Activated naive CD4-positive, alpha-beta T cell treated with anti-CD3 and anti-CD28 coated beads, Interleukin-2, amount 10 ng/mL, durations not matched to agents 7 days and 5 days (primary cell): ENCODE measurements at regions not wholly inside any gene's neighbourhood (a gene's known extent, or its start where the extent isn't known, plus 50 kb on each side); places are given as distances from the start of the nearest gene placed in this dataset.
"Not testable (repeated sequence)": the region's sequence is repeated elsewhere in the genome, so short reads cannot be mapped to it uniquely, and the experiment has no call there.

Experiments
- CTCF ChIA-PET: fragments of 350-600 bp; sonication (Branson Sonifier 250); formaldehyde crosslinking; loops from one replicate; lab custom pipeline; 2021; ENCODE audit warnings: antibody characterized with exemption; lab: Charles Lee
- DNase-seq: peaks from one replicate; pipeline ENCODE4 v3.0.0-alpha.2; 2020
- H3K27ac Mint-ChIP-seq: one replicate; pipeline ENCODE4 v1.8.0; 2021; ENCODE audit warnings: mild to moderate bottlenecking, moderate library complexity, mixed read lengths
- H3K27me3 Mint-ChIP-seq: one replicate; pipeline ENCODE4 v1.8.0; 2021; ENCODE audit warnings: mild to moderate bottlenecking, mixed read lengths
- H3K36me3 Mint-ChIP-seq: one replicate; pipeline ENCODE4 v1.8.0; 2021; ENCODE audit warnings: mixed read lengths
- H3K4me1 Mint-ChIP-seq: one replicate; pipeline ENCODE4 v1.8.0; 2021; ENCODE audit warnings: mixed read lengths
- H3K4me3 Mint-ChIP-seq: one replicate; pipeline ENCODE4 v1.8.0; 2021; ENCODE audit warnings: mild to moderate bottlenecking, moderate library complexity, mixed read lengths
- H3K9me3 Mint-ChIP-seq: one replicate; pipeline ENCODE4 v1.8.0; 2021; ENCODE audit warnings: mixed read lengths

- no peak overlapping the region for H3K4me3 Mint-ChIP-seq
- DNase-seq: no peak
- no peaks in the 10 kb centered on the region for H3K4me1 Mint-ChIP-seq
- no peaks in the 10 kb centered on the region for H3K36me3 Mint-ChIP-seq
- CTCF ChIA-PET: no interaction called here
- H3K27ac Mint-ChIP-seq: no peak overlapping the region
- peaks cover 3% of the 10 kb centered on the region for H3K9me3 Mint-ChIP-seq
- H3K27me3 Mint-ChIP-seq: no peaks in the 10 kb centered on the region
Observed at GRCh38 chr13:81230386-81230785, 889.5 kb upstream of the SPRY2 start.

GRCh38 chr13:81226830-81227229 is 885.9 kb upstream of the SPRY2 start:
- DNase-seq, H3K4me3 Mint-ChIP-seq, H3K27ac Mint-ChIP-seq, CTCF ChIA-PET, H3K9me3 Mint-ChIP-seq, H3K36me3 Mint-ChIP-seq, H3K4me1 Mint-ChIP-seq, H3K27me3 Mint-ChIP-seq: not testable (repeated sequence)

GRCh38 chr13:81224209-81224833 is 883.4 kb upstream of the SPRY2 start:
- Mint-ChIP-seq H3K9me3 (peaks cover 9% of the 10 kb centered on the region), H3K36me3 (no peaks in the 10 kb centered on the region), H3K27ac (no peak overlapping the region), H3K4me3 (no peak overlapping the region), H3K4me1 (no peaks in the 10 kb centered on the region), H3K27me3 (no peaks in the 10 kb centered on the region)
- CTCF ChIA-PET: no interaction called here
- no peak for DNase-seq

- Mint-ChIP-seq H3K27ac (no peak overlapping the region), H3K4me1 (no peaks in the 10 kb centered on the region), H3K9me3 (peaks cover 9% of the 10 kb centered on the region), H3K27me3 (no peaks in the 10 kb centered on the region), H3K4me3 (no peak overlapping the region), H3K36me3 (no peaks in the 10 kb centered on the region)
- CTCF ChIA-PET: no interaction called here
- DNase-seq: no peak
Observed at GRCh38 chr13:81223778-81224177, 882.9 kb upstream of the SPRY2 start.

- no peaks in the 10 kb centered on the region for H3K36me3 Mint-ChIP-seq
- H3K27ac Mint-ChIP-seq: no peak overlapping the region
- no peaks in the 10 kb centered on the region for H3K4me1 Mint-ChIP-seq
- peaks cover 2% of the 10 kb centered on the region for H3K9me3 Mint-ChIP-seq
- H3K27me3 Mint-ChIP-seq: no peaks in the 10 kb centered on the region
- no peak for DNase-seq
- CTCF ChIA-PET: no interaction called here
- no peak overlapping the region for H3K4me3 Mint-ChIP-seq
Observed at GRCh38 chr13:81211713-81212112, 870.8 kb upstream of the SPRY2 start.

- no peaks in the 10 kb centered on the region for H3K36me3 Mint-ChIP-seq
- no peak overlapping the region for H3K4me3 Mint-ChIP-seq
- H3K4me1 Mint-ChIP-seq: no peaks in the 10 kb centered on the region
- H3K27ac Mint-ChIP-seq: no peak overlapping the region
- H3K27me3 Mint-ChIP-seq: no peaks in the 10 kb centered on the region
- CTCF ChIA-PET: no interaction called here
- H3K9me3 Mint-ChIP-seq: peaks cover 7% of the 10 kb centered on the region
- DNase-seq: no peak
Observed at GRCh38 chr13:81207636-81208035, 866.7 kb upstream of the SPRY2 start.

GRCh38 chr13:81207231-81207630 is 866.3 kb upstream of the SPRY2 start:
- Mint-ChIP-seq H3K27me3 (no peaks in the 10 kb centered on the region), H3K36me3 (no peaks in the 10 kb centered on the region), H3K4me1 (no peaks in the 10 kb centered on the region), H3K4me3 (no peak overlapping the region), H3K27ac (no peak overlapping the region), H3K9me3 (peaks cover 7% of the 10 kb centered on the region)
- CTCF ChIA-PET: no interaction called here
- DNase-seq: no peak

- H3K27me3 Mint-ChIP-seq: no peaks in the 10 kb centered on the region
- H3K9me3 Mint-ChIP-seq: peaks cover 7% of the 10 kb centered on the region
- no peaks in the 10 kb centered on the region for H3K4me1 Mint-ChIP-seq
- no peaks in the 10 kb centered on the region for H3K36me3 Mint-ChIP-seq
- no peak for DNase-seq
- CTCF ChIA-PET: no interaction called here
- H3K27ac Mint-ChIP-seq: no peak overlapping the region
- H3K4me3 Mint-ChIP-seq: no peak overlapping the region
Observed at GRCh38 chr13:81203783-81204182, 862.9 kb upstream of the SPRY2 start.

GRCh38 chr13:81199956-81200355 is 859.0 kb upstream of the SPRY2 start:
- CTCF ChIA-PET: no interaction called here
- no peak overlapping the region for H3K27ac Mint-ChIP-seq
- H3K4me3 Mint-ChIP-seq: no peak overlapping the region
- no peaks in the 10 kb centered on the region for H3K36me3 Mint-ChIP-seq
- no peaks in the 10 kb centered on the region for H3K27me3 Mint-ChIP-seq
- H3K4me1 Mint-ChIP-seq: no peaks in the 10 kb centered on the region
- H3K9me3 Mint-ChIP-seq: peaks cover 10% of the 10 kb centered on the region
- no peak for DNase-seq

GRCh38 chr13:81197966-81198365 is 857.0 kb upstream of the SPRY2 start:
- H3K9me3 Mint-ChIP-seq: peaks cover 11% of the 10 kb centered on the region
- no peaks in the 10 kb centered on the region for H3K27me3 Mint-ChIP-seq
- no peak overlapping the region for H3K27ac Mint-ChIP-seq
- H3K4me1 Mint-ChIP-seq: no peaks in the 10 kb centered on the region
- CTCF ChIA-PET: interaction anchor here (0.7 to 1.6 kb wide), 2 partner anchors 27 to 37 kb away, joined by 3 to 4 read pairs; no protein-coding TSS in a partner anchor
- no peak overlapping the region for H3K4me3 Mint-ChIP-seq
- H3K36me3 Mint-ChIP-seq: no peaks in the 10 kb centered on the region
- DNase-seq: no peak

GRCh38 chr13:81197483-81197882 is 856.6 kb upstream of the SPRY2 start:
- Mint-ChIP-seq H3K36me3 (no peaks in the 10 kb centered on the region), H3K9me3 (peaks cover 11% of the 10 kb centered on the region), H3K27ac (no peak overlapping the region), H3K27me3 (no peaks in the 10 kb centered on the region), H3K4me1 (no peaks in the 10 kb centered on the region), H3K4me3 (no peak overlapping the region)
- CTCF ChIA-PET: interaction anchor here (0.7 to 1.6 kb wide), 2 partner anchors 27 to 36 kb away, joined by 3 to 4 read pairs; no protein-coding TSS in a partner anchor
- DNase-seq: no peak

- Mint-ChIP-seq H3K9me3 (peaks cover 11% of the 10 kb centered on the region), H3K27me3 (no peaks in the 10 kb centered on the region), H3K4me1 (no peaks in the 10 kb centered on the region), H3K4me3 (no peak overlapping the region), H3K27ac (no peak overlapping the region), H3K36me3 (no peaks in the 10 kb centered on the region)
- no peak for DNase-seq
- CTCF ChIA-PET: no interaction called here
Observed at GRCh38 chr13:81194362-81194761, 853.4 kb upstream of the SPRY2 start.

- Mint-ChIP-seq H3K36me3 (no peaks in the 10 kb centered on the region), H3K27ac (no peak overlapping the region), H3K4me1 (no peaks in the 10 kb centered on the region), H3K9me3 (no peaks in the 10 kb centered on the region), H3K4me3 (no peak overlapping the region), H3K27me3 (no peaks in the 10 kb centered on the region)
- no peak for DNase-seq
- CTCF ChIA-PET: no interaction called here
Observed at GRCh38 chr13:81184556-81185265, 843.8 kb upstream of the SPRY2 start.

- no peak for DNase-seq
- Mint-ChIP-seq H3K4me3 (no peak overlapping the region), H3K27me3 (no peaks in the 10 kb centered on the region), H3K36me3 (no peaks in the 10 kb centered on the region), H3K9me3 (no peaks in the 10 kb centered on the region), H3K27ac (no peak overlapping the region), H3K4me1 (no peaks in the 10 kb centered on the region)
- CTCF ChIA-PET: interaction anchor here (0.6 kb wide), 1 partner anchor 732 kb away, joined by 3 read pairs; no protein-coding TSS in a partner anchor
Observed at GRCh38 chr13:81172603-81173002, 831.7 kb upstream of the SPRY2 start.

- Mint-ChIP-seq H3K4me3 (no peak overlapping the region), H3K27me3 (no peaks in the 10 kb centered on the region), H3K27ac (no peak overlapping the region), H3K4me1 (no peaks in the 10 kb centered on the region), H3K9me3 (peaks cover 4% of the 10 kb centered on the region), H3K36me3 (no peaks in the 10 kb centered on the region)
- CTCF ChIA-PET: interaction anchor here (1.9 kb wide), 1 partner anchor 27 kb away, joined by 4 read pairs; no protein-coding TSS in a partner anchor
- no peak for DNase-seq
Observed at GRCh38 chr13:81171065-81171647, 830.2 kb upstream of the SPRY2 start.
